Left renal pelvis (tissue), 4 donors: ENCODE measurements at regions not wholly inside any gene's neighbourhood (a gene's known extent, or its start where the extent isn't known, plus 50 kb on each side); places are given as distances from the start of the nearest gene placed in this dataset.
A peak's percentile ranks its signal among the peaks of the same experiment; 100 is the strongest.

Experiments
- DNase-seq, 4 donors: peaks; one replicate each; pipeline ENCODE4 v3.0.0-alpha.2; 2013; ENCODE audit warnings: low read depth in 4 of 4, low spot score in 3 of 4

DNA sequence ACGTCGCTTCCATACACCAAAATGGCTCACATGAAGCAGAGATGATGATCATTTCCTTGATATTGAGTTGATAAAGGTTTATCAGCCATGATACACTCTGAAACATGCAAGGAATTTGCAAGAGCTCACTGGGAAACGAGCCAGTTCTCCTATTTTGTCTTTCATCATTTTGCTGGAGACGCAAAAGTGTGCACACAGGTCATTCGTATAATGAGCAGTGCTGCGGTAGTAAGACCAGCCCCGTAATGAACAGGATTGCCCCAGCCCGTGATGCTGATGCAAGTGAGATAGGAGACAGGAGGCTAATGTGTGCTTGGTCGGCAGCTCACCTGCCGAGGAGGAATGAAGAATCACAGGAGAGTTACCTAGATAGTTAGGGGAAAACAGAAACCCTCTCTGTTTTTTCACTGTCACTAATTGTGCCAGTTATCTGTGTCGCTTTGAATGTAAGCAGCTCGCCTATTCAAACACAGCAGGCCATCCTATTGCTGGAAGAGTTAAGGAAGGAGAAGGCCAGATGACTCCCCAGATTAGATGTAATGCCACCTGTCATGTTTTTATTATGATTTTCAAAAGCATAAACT lies 391.8 kb downstream of the SAMD5 start:
- no peak for DNase-seq

DNA sequence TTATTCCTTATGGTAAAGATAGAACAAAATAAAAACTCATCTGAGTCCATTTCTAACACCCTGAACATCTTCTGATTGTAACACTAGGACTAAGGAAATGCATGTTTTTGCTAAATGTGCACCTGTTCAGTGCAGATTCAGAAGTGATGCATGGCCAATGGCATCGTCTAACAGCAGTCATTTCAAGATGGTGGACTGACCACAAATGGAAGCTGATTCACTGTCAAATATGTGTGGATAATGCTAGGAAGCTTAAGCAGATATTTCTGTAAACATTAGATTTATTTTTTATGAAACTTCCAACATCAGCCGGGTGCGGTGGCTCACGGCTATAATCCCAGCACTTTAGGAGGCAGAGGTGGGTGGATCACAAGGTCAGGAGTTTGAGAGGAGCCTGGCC lies 394.8 kb downstream of the SAMD5 start:
- DNase-seq: no peak

DNA sequence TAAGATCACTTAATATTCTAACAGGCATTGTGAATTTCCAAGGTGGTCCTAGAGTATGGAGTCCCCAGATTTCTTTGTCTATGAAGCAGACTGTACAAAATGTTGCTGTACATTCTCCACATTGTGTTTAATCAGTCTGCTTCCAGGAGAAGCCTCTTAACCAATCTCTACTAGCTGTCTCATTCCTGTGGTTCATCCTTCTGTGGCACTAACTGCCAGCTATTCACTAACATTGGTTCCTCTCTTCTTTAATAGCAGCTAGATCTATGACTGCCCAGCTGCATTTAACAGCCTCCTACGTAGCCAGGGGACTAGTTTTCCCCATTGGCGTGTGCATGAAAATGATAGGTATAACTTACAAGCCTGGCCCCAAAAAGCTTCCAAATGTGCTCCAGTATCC lies 395.4 kb downstream of the SAMD5 start:
- DNase-seq: no peak

- DNase-seq: no peak
Measured at GRCh38 chr6:147904416-147904815, 395.9 kb downstream of the SAMD5 start.

- no peak for DNase-seq
Measured at GRCh38 chr6:147905711-147906110, 397.2 kb downstream of the SAMD5 start.

DNA sequence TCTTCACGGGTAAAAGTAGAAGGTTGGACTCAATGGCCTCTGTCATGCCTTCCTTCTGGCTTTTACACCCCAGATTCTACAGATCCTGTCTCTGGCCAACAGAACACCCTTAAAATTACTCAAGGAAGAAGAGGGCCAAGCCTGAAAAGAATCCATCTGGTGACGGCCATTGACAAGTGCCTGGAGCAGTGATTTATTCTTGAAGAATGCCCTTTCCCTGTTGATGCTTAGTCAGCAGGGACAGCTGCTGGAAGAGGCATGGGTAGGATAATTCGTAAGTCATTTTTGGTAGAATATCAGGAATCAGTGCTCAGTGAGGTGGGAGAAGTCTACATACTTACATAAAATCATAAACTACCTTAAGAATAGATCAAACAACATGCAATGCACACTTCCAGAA lies 397.9 kb downstream of the SAMD5 start:
- no peak for DNase-seq

- DNase-seq: peak in 2 of 4 donors; percentile 6 to 45
Measured at GRCh38 chr6:147909640-147910039, 401.1 kb downstream of the SAMD5 start.

DNA sequence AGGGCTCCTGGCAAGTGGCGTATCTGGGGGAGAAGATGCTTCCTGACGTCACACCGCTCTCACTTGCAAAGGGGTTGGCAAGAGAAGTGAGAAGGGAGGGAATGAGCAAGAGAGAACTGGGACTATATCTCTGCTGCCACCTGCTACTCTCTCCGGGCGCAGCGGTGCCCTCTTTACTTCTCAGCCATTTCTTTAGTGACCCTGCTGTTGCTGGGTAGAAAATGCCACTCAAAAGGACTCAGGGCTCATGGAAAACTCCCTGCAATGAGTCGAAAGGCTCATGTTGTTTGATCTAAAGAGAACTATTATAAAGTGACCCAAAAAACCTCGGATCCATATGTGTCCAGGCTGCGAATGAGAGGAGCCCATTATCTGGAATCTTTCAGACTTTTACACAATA lies 401.8 kb downstream of the SAMD5 start:
- DNase-seq: no peak

DNA sequence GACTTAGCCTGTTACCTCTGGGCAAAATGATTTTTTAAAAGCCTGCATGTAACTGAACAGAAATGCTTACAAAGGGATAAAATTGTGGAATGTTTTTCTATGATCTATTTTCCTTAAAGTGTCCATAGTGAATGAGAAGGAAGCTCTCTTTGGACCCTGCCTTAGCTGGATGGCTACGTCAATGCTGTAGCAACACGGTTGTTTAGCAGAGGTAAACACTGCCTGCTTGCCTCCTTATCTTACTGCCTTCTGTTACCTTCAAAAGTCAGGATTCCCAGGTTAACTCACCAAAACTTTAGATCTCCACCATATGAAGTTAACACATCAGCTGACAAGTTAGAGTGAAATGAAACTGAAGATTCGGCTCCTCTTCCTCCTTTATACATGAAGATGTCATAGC lies 402.6 kb downstream of the SAMD5 start:
- DNase-seq: no peak

DNA sequence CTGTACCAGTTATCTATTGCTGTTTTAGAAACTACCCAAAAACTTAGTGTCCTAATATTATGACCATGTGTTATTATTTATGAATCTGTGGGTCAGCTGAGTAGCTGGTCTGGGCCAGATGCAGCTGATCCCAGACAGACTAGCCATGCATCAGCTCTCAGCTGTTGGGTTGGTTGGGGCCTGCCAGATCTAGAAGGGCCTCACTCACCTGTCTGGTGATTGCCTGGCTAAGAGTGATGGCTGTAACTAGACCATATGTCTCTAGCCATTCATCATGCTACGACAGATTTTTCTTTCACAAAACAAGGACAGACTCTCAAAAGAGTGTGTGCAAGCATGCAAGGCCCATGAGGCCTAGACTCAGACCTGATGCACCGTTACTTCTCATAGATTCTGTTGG lies 403.2 kb downstream of the SAMD5 start:
- no peak for DNase-seq

DNA sequence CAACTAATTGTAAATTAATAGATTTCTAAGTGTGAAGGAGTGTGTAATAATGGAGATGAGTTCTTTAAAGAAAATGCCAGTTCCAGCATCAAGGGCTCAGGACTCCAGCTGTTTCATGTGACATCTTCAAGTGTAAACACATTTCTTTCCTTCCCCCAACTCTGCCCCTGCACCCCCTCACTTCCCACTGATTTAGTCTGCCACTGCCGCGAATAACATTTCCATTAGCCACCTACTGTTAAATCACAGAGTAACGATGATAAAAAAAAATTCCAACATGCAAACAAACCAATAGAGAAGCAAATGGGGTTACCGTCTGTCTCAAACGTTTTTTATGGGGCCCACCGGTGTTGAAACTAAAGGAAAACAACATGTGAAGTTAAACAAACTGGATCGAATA lies 414.3 kb downstream of the SAMD5 start:
- no peak for DNase-seq

DNA sequence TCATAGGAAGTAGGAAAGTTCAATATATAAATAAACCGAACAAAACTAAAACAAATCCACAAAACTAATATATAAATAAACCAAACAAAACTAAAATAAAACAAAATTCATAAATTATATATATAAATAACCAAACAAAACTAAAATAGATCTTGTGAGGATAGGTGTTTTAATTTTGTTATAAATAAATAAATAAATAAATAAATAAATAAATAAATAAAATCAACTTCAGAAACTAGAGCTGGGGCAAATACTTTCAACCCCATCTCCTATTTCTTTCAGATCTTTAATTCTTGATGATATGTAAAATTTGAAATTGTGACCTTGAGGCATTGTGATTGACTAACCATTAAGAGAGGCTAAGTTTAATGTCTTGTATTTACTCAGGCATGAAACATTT lies 416.1 kb downstream of the SAMD5 start:
- DNase-seq: no peak

GRCh38 chr6:147925826-147926225 lies 416.8 kb upstream of the SASH1 start:
- DNase-seq: no peak

DNA sequence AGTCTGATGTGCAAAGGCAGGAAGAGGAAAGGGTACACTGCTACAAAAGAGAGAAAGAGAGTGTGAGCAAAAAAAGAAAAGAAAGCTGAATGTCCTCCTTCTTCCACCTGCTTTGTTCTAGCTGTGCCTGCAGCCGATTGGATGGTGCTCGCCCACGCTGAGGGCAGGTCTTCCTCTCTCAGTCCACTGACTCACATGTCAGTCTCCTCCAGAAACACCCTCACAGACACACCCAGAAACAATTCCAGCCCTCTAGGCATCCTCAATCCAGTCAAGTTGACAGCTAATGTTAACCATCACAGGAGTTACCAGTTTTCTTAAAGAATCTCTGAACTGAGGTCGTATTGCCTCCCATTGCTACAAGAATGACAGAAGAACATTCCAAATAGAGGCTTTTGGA lies 411.9 kb upstream of the SASH1 start:
- DNase-seq: no peak

- DNase-seq: no peak
Measured at GRCh38 chr6:147933224-147933623, 409.4 kb upstream of the SASH1 start.

DNA sequence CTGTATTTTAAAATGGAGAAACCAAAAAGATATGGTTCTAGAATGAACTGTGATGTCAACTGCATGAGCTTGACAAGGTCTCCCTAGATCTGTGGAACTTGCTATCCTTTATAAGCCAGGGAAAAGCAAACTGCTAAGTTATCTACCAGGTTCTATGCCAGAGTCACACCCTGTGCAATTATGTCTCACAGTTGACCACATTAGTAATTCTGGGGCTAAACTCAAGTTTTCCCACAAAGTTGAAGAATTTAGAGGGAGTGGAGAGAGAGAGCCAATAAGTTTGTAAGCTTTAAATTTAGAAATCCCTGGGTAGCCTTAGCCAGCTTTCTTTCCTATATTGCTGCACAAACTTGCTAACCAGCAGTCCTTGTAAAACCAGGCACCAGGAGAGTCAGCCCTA lies 407.0 kb upstream of the SASH1 start:
- DNase-seq: no peak

DNA sequence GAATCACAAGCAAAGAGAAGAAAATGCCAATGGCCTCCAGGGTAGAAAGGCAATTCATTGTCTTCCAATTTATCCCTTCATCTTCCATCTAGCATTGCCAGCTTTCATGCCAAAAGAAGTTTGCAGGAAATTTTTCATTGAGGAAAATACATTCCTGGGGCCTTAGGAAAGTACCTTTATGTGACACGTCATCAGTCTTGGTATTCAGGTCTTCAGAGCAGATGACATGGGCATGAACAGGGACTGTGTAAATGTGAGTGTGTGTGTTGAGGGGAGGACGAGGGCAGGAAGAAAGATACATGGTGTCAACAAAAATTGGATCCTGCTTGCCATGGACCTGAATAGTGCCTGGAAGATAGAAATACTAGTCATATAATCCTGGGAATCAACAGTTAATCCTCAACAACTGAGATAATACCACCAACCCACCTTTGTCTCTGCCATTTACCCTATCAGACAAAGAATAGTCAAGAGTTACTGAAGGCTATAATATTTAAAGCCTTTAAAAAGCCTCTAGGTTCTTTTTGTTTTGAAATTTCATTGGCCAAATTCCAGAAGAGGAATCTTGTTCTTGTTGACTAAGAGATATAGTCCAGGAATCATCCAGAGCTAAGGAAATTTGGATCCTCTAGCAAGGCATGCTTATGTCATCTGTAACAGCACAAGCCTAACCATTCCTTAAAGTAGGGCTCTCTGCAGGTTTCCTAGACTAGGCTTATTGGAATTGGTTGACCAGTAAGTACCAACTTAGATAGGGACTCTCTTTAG lies 405.8 kb upstream of the SASH1 start:
- no peak for DNase-seq

- DNase-seq: peak in 2 of 4 donors; percentile 22 to 30
Measured at GRCh38 chr6:147941143-147941542, 401.5 kb upstream of the SASH1 start.

- DNase-seq: no peak
Measured at GRCh38 chr6:147942363-147942762, 400.3 kb upstream of the SASH1 start.

- no peak for DNase-seq
Measured at GRCh38 chr6:147944122-147944521, 398.5 kb upstream of the SASH1 start.

- no peak for DNase-seq
Measured at GRCh38 chr6:147947521-147947920, 395.1 kb upstream of the SASH1 start.

- DNase-seq: no peak
Measured at GRCh38 chr6:147949981-147950622, 392.5 kb upstream of the SASH1 start.
